ENCODE measurements at regions not wholly inside any gene's neighbourhood (a gene's known extent, or its start where the extent isn't known, plus 50 kb on each side); places are given as distances from the start of the nearest gene placed in this dataset.
A peak's percentile ranks its signal among the peaks of the same experiment; 100 is the strongest.

DNA sequence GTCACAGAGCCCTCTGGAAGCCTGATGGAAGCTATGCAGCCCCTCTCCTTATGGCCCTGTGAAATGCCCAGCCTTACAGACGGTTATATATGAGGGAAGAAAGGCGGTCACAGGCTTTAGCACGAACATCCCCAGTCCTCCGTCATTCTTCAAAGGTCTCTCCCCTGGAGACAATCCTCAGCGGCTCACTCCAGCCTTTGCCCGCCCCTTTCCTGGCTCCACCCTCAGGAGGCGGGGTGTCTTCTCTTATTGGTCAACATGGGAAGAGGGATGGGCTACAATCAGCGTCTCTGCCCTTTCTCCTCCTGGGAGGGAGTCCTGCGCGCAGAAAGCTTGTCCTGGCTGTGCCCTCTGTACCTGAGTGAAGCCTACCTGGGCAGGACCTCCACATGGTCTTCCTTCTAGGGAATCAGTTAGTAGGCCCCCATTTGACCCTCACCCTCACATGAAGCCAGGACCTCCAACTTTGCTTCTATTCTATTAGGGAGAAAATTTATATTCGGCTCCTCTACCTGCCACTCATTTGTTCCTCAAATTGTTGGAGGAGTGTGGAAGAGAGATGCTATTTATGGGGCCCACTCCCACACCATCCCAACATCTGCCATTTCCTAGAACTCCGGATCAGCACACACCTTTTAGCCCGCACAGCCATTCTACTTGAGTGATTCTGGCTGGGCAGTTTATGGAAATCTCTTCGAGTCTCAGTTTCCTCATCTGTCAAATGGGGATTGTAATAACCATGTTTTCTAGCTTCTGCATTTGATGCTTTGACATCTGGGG lies 112.9 kb upstream of the SLC6A11 start:
- H3K9me3 Mint-ChIP-seq, result no peaks in the 10 kb centered on the region
- DNase-seq, result peak; percentile 67
- no peaks in the 10 kb centered on the region for H3K36me3 Mint-ChIP-seq (ENCODE audit: low read depth)
- intact Hi-C loops (cut with micrococcal nuclease), result no loop called here
- H3K4me1 Mint-ChIP-seq, result no peaks in the 10 kb centered on the region
- no peak overlapping the region for H3K27ac Mint-ChIP-seq
- peaks cover 45% of the 10 kb centered on the region for H3K27me3 Mint-ChIP-seq
- no peak overlapping the region for H3K4me3 Mint-ChIP-seq

DNA sequence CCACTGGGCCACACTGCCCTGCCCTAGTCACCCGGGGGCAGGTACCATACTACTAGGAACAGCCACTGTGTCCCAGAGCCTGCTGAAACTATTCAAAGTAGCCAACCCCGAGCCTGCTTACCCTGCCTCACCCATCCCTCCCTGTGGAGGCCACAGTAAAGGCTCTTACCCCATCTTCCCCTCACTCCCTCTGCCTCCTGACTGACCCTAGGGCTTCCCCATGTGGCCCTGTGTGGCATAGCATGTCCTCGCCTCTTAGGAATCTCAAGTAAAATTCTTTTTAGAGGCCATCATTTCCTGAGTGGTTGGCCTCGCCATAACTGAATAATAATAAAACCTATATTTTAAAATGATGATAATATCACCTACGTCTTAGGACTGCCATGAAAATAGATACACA lies 112.2 kb upstream of the SLC6A11 start:
- Mint-ChIP-seq H3K27me3 (peaks cover 52% of the 10 kb centered on the region), H3K27ac (no peak overlapping the region), H3K36me3 (ENCODE audit: low read depth) (no peaks in the 10 kb centered on the region), H3K4me1 (no peaks in the 10 kb centered on the region), H3K9me3 (no peaks in the 10 kb centered on the region), H3K4me3 (no peak overlapping the region)
- intact Hi-C loops (cut with micrococcal nuclease), result no loop called here
- DNase-seq, result no peak

DNA sequence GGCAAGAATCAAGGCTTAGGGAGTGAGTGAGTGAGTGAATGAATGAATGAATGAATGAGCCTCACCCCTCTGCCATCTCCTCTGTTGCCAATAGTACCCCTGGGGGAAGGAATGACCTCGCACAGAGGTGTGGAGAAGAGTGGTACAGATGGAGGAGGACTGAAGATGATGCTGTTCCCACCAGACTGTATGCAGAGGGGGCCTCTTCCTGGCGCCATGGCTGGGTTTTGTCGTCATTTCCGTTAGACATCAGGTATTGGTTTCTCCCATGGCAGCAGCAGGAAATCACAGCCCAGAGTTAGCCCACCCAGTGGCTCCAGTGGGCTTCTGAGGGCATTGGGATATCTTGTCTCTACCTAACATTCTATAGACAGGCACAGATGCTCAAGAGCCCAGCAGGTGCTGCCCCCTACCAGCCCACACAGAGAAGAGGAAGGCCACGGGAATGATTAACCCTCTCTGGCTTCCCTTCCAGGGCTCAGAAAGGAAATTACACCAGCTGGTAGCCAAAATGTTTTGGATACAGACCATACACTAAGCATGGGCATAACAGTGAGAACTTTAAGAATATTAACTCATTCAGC lies 109.8 kb upstream of the SLC6A11 start:
- Mint-ChIP-seq H3K9me3 (no peaks in the 10 kb centered on the region), H3K27me3 (peaks cover 67% of the 10 kb centered on the region), H3K4me3 (no peak overlapping the region), H3K27ac (no peak overlapping the region), H3K36me3 (ENCODE audit: low read depth) (no peaks in the 10 kb centered on the region), H3K4me1 (no peaks in the 10 kb centered on the region)
- DNase-seq, result no peak
- intact Hi-C loops (cut with micrococcal nuclease), result no loop called here

DNA sequence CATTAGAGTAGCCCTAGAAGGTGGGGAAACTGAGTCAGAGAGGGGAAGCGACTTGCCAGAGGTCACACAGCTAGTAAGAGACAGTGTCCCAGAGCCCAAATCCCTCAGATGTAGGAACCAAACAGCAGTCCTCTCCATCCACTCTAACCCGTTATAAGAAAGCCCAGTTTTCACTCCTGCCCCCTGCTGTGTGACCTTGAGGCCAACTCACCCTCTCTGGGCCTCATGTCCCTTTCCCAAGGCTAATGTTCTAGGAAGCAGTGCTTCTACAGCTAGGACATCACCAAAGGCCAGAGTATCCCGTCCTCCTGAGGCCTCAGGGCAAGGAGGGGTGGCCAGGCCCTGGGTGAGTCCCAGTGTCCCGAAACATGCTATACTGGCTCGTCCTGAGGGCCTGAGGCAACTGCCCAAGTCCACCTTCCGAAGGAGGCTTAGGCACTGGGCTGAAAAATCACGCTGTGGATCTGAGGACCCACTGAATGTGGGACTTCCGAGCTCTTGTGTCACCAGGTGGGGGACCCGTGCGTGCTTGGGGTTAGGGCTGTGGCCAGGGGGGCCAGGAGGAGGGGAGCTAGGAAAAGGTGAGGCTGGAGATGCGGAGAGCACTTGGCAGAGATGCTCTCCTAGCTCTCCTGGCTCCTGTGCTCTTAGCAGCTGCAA lies 109.2 kb upstream of the SLC6A11 start:
- peaks cover 65% of the 10 kb centered on the region for H3K27me3 Mint-ChIP-seq
- H3K4me3 Mint-ChIP-seq, result no peak overlapping the region
- H3K4me1 Mint-ChIP-seq, result no peaks in the 10 kb centered on the region
- no peak overlapping the region for H3K27ac Mint-ChIP-seq
- no peaks in the 10 kb centered on the region for H3K36me3 Mint-ChIP-seq (ENCODE audit: low read depth)
- intact Hi-C loops (cut with micrococcal nuclease), result no loop called here
- no peak for DNase-seq
- no peaks in the 10 kb centered on the region for H3K9me3 Mint-ChIP-seq

DNA sequence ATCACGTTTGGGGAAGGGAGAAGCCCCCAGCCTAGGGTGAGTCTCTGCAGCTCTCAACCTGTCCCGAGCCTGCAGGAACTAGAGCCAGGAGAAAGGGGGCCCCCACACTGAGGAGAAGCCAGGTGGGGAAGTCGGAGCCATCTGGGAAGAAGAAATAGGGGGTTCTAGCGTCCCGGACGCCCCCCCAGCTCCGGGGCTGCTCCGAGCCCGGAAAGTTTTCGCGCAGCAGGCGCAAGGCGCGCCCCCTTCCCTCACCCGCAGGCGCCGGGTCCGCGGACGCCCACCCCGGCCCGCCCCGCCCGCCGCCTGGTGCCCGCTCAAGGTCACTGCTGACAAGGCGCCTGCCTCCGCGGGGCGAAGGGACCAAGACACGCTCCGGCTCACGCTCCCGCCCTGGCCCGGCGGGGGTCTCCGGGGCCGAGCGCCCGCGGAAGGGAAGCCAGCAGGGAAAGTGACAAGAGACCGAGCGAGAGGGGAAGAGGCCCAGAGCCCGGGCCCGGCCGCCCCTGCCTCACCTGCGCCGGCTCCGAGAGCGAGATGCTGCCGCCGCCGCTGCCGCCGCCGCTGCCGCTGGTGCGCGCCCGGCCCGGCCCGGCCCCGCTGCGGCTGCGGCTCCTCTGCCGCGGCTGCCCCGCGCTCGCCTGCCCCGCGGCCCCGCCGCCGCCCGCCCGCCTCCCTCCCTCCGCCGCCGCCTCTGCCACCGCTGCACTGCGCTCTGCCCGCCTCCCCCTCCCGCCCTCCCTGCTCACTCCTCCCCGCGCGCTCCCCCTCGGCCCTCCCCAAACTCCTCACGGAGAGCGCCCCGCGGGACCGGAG lies 108.4 kb upstream of the SLC6A11 start:
- intact Hi-C loops (cut with micrococcal nuclease), result no loop called here
- Mint-ChIP-seq H3K9me3 (no peaks in the 10 kb centered on the region), H3K27me3 (peaks cover 63% of the 10 kb centered on the region), H3K36me3 (ENCODE audit: low read depth) (no peaks in the 10 kb centered on the region), H3K4me3 (no peak overlapping the region), H3K27ac (no peak overlapping the region), H3K4me1 (no peaks in the 10 kb centered on the region)
- DNase-seq, result no peak

DNA sequence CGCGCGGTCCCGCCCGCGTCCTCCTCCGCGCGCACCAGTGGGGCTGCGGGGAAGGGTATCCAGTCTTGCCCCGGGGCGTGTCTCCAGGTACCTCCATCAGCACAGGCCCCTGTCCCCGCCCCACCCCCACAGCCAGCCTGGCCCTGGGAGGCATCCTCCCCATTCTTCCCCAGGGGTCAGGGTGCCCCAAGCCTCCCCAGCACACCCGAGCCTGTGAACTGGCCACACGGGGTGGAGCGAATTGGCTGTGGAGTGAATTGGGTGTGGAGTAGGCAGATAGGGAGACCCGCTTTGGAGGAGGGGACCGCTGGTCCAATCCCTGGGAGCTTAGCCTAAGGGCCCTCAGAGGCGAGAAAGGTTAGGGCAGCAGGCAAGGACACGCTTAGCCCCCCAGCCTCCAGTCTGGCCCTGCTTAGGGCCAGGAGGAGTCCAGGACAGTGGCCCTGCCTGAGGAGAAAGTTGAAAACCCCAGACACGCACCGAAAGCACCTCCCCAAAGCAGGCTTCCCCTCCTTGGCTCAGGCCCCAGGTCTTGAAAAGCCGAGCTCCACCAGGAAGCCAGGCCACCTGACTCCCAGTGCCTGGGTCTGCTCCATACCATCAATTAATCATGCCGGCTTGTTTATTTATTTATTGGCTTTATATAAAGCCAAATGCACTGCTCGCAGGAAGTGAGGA lies 107.7 kb upstream of the SLC6A11 start:
- H3K27me3 Mint-ChIP-seq, result peaks cover 57% of the 10 kb centered on the region
- no peak for DNase-seq
- no peaks in the 10 kb centered on the region for H3K9me3 Mint-ChIP-seq
- no peaks in the 10 kb centered on the region for H3K36me3 Mint-ChIP-seq (ENCODE audit: low read depth)
- H3K27ac Mint-ChIP-seq, result no peak overlapping the region
- intact Hi-C loops (cut with micrococcal nuclease), result no loop called here
- H3K4me1 Mint-ChIP-seq, result no peaks in the 10 kb centered on the region
- no peak overlapping the region for H3K4me3 Mint-ChIP-seq

DNA sequence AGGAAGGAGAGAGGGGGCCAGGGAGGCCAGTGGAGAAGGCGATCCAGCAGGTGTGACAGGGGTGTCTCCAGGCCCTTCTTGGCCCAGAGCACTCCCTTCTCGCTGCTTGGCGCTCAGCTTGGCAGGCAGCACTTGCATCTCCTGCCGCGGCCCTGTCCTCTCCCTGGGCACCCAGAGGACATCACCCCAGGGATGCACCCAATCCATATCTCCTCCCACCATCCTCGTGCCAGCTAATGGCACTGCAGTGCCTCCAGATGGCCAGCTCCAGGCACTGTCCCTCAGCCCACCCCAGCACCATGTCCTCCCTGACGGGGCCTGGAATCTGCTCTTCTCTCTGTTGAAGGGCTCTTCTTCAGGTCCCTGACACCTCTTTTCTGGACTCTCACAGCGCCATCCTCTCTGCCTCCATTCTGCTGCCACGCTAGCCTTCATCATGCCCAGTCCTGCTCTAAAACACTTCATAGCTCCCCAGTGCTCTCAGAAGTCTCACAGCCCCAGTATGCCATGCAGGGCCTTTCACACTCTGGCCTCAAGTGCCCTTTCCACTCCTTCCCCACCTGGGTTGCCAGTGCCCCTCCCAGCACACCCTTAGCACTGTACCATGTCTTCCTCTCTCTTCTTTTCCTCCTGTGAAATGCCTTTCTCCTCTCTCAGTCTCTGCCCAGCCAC lies 106.8 kb upstream of the SLC6A11 start:
- H3K9me3 Mint-ChIP-seq, result no peaks in the 10 kb centered on the region
- no peaks in the 10 kb centered on the region for H3K4me1 Mint-ChIP-seq
- H3K4me3 Mint-ChIP-seq, result no peak overlapping the region
- intact Hi-C loops (cut with micrococcal nuclease), result no loop called here
- H3K36me3 Mint-ChIP-seq (ENCODE audit: low read depth), result no peaks in the 10 kb centered on the region
- DNase-seq, result no peak
- H3K27me3 Mint-ChIP-seq, result peaks cover 49% of the 10 kb centered on the region
- no peak overlapping the region for H3K27ac Mint-ChIP-seq

DNA sequence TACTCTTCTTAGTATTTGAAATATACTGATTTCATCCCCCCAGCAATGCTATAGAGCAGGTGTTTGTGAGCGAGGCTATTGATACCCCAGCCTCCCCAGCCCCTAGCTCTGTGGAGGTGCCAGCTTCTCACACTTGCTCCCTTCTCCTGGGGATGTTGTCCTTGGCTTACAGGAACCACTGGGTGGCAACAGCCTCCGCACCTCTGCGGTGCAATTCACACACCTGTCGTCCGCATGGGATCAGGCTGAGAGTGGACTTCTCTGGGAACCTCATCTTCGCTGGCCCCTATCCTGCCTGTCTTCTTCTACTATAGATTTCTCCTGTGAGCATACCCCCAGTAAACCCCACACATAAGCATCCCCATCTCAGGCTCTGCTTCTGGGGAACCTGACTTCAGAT lies 103.9 kb upstream of the SLC6A11 start:
- H3K4me1 Mint-ChIP-seq, result no peaks in the 10 kb centered on the region
- H3K9me3 Mint-ChIP-seq, result no peaks in the 10 kb centered on the region
- no peak for DNase-seq
- H3K27ac Mint-ChIP-seq, result no peak overlapping the region
- H3K36me3 Mint-ChIP-seq (ENCODE audit: low read depth), result no peaks in the 10 kb centered on the region
- H3K27me3 Mint-ChIP-seq, result peaks cover 26% of the 10 kb centered on the region
- H3K4me3 Mint-ChIP-seq, result no peak overlapping the region
- intact Hi-C loops (cut with micrococcal nuclease), result no loop called here

DNA sequence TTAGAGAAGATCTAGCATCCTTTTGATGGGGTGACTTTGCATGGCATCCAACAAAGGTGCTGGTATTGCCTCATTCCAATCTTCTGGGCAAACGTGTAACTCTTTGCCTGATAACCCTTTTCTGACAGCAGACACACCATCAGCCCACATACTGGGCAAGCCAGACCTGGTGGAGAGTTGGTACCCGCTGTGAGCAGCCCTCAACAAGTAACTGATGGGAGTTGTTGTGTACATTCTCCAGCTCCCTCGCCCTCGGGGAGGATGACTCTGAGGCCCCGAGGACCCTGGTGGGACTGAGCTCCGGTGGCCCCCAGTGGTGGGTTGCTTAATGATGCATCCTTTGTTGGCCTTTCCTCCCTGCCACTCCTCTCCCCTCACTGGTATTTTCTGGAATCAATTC lies 102.4 kb upstream of the SLC6A11 start:
- Mint-ChIP-seq H3K4me1 (no peaks in the 10 kb centered on the region), H3K36me3 (ENCODE audit: low read depth) (no peaks in the 10 kb centered on the region), H3K27me3 (peaks cover 19% of the 10 kb centered on the region), H3K4me3 (no peak overlapping the region), H3K9me3 (no peaks in the 10 kb centered on the region), H3K27ac (no peak overlapping the region)
- intact Hi-C loops (cut with micrococcal nuclease), result no loop called here
- DNase-seq, result no peak

DNA sequence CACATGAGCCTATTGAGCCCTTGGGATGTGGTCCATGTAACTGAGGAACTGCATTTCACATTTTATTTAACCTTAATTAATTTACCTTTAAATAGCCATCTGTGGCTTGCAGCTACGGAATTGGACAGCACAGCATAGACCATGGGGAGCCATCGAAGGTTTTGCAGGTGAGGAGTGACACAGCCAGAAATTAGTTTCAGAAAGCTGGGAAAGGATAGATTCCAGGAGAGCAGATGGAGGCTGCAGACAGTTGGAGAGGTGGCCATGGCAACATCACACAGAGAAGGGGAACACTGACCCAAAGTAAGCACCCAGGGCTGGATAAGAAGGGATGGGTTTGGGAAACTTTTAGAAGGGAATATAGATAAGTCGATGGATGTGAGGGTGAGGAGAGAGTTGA lies 100.1 kb upstream of the SLC6A11 start:
- no peak overlapping the region for H3K4me3 Mint-ChIP-seq
- intact Hi-C loops (cut with micrococcal nuclease), result no loop called here
- H3K36me3 Mint-ChIP-seq (ENCODE audit: low read depth), result no peaks in the 10 kb centered on the region
- H3K9me3 Mint-ChIP-seq, result no peaks in the 10 kb centered on the region
- H3K27me3 Mint-ChIP-seq, result peaks cover 2% of the 10 kb centered on the region
- no peak for DNase-seq
- H3K4me1 Mint-ChIP-seq, result no peaks in the 10 kb centered on the region
- H3K27ac Mint-ChIP-seq, result no peak overlapping the region

DNA sequence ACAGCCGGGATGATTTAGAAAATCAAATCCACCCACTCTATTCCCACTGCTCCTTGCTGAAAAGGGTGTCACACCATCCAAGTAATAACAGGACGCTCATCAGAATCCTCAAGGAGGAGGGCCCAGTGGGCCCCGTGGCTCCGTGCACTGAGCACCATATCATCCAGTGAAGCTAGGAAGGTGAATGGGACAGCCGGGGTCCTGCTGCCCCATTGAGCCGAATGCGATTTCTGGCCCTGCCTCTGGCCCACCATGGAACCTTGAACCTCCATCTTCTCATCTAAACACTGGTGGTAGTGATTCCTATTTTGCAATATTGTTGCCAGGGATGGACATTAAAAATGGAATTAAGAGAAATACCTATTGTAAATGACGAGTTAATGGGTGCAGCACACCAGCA lies 99.1 kb upstream of the SLC6A11 start:
- no peak overlapping the region for H3K4me3 Mint-ChIP-seq
- H3K27ac Mint-ChIP-seq, result no peak overlapping the region
- intact Hi-C loops (cut with micrococcal nuclease), result no loop called here
- peaks cover 2% of the 10 kb centered on the region for H3K27me3 Mint-ChIP-seq
- no peak for DNase-seq
- no peaks in the 10 kb centered on the region for H3K9me3 Mint-ChIP-seq
- no peaks in the 10 kb centered on the region for H3K36me3 Mint-ChIP-seq (ENCODE audit: low read depth)
- no peaks in the 10 kb centered on the region for H3K4me1 Mint-ChIP-seq

DNA sequence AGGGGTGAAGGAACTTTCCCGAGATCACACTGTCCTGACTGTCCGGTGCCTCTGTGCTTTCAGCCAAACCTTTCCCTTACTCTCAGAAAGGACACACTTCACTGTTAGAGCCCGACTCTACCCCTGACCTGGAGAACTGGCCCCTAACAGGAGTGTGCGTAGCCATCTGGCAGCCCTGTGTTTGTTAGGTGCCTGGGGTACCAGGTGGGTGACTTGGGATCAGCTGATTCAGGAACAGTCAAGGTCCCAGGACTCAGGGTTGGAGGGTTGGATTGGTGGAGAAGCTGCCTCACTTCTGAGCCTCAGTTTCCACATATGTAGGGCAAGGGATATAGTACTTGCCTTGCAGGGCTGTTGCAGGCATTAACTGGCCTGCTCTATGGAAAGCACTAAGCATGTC lies 98.3 kb upstream of the SLC6A11 start:
- Mint-ChIP-seq H3K9me3 (no peaks in the 10 kb centered on the region), H3K27me3 (peaks cover 2% of the 10 kb centered on the region), H3K4me1 (no peaks in the 10 kb centered on the region), H3K4me3 (no peak overlapping the region), H3K36me3 (ENCODE audit: low read depth) (no peaks in the 10 kb centered on the region), H3K27ac (no peak overlapping the region)
- no peak for DNase-seq
- intact Hi-C loops (cut with micrococcal nuclease), result no loop called here

DNA sequence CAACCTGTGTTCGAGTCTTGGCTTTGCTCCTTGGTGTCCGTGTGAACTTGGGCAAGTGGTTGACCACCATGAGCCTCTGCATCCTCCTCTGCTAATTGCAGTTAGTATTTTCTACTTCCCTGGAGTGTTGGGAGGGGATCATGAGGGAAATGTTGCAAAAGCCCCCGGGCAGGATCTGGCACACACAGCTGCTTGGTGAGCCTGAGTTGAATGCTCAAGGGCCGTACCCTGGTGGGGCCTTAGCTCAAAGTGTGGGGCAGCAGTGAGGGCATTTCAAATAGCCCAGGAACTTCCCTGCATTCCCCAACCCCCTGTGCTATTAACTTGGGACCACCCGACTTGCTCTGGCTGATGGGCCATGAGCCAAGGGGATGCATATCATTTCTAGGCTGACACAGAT lies 94.9 kb upstream of the SLC6A11 start:
- H3K27me3 Mint-ChIP-seq, result peaks cover 2% of the 10 kb centered on the region
- H3K4me3 Mint-ChIP-seq, result no peak overlapping the region
- H3K4me1 Mint-ChIP-seq, result no peaks in the 10 kb centered on the region
- DNase-seq, result no peak
- H3K27ac Mint-ChIP-seq, result no peak overlapping the region
- no peaks in the 10 kb centered on the region for H3K9me3 Mint-ChIP-seq
- H3K36me3 Mint-ChIP-seq (ENCODE audit: low read depth), result no peaks in the 10 kb centered on the region
- intact Hi-C loops (cut with micrococcal nuclease), result no loop called here

Measured in activated CD4-positive, alpha-beta T cell treated with anti-CD3 and anti-CD28 coated beads, Interleukin-2, amount 10 ng/mL, durations not matched to agents 24 days and 14 days (primary cell).